Activated CD8-positive, alpha-beta memory T cell treated with anti-CD3 and anti-CD28 coated beads for 1 hour (primary cell): ENCODE measurements at regions not wholly inside any gene's neighbourhood (a gene's known extent, or its start where the extent isn't known, plus 50 kb on each side); places are given as distances from the start of the nearest gene placed in this dataset.
A peak's percentile ranks its signal among the peaks of the same experiment; 100 is the strongest.

Source experiments
- DNase-seq, 2 donors: peaks; one replicate each; pipeline ENCODE4 v3.0.0-alpha.2; 2020; ENCODE audit warnings: low read depth in 1 of 2; ENCODE audit errors: extremely low read depth in 1 of 2

- DNase-seq, result no peak
These were observed 67.5 kb upstream of the MDFIC start for GRCh38 chr7:114854369-114854768.

GRCh38 chr7:114856625-114857024 lies 65.3 kb upstream of the MDFIC start:
- no peak for DNase-seq

- DNase-seq, result no peak
These were observed 64.3 kb upstream of the MDFIC start for GRCh38 chr7:114857605-114858004.

- no peak for DNase-seq
These were observed 62.4 kb upstream of the MDFIC start for GRCh38 chr7:114859477-114859876.

- no peak for DNase-seq
These were observed 61.7 kb upstream of the MDFIC start for GRCh38 chr7:114860206-114860605.

GRCh38 chr7:114862406-114862805 lies 59.5 kb upstream of the MDFIC start:
- DNase-seq, result no peak

- no peak for DNase-seq
These were observed 57.6 kb upstream of the MDFIC start for GRCh38 chr7:114864278-114864677.

GRCh38 chr7:114865564-114865963 lies 56.3 kb upstream of the MDFIC start:
- DNase-seq, result peak; percentile 10 to 32
